MM.1S (cell line): ENCODE measurements at regions not wholly inside any gene's neighbourhood (a gene's known extent, or its start where the extent isn't known, plus 50 kb on each side); places are given as distances from the start of the nearest gene placed in this dataset.

Source experiments
- DNase-seq: peaks from one replicate; pipeline ENCODE4 v3.0.0-alpha.2; 2015
- H2AFZ ChIP-seq: fragments of 300-600 bp; sonication (generic); 2 replicates; pipeline ENCODE4 v1.6.0; 2016; ENCODE audit warnings: antibody characterized with exemption, low read length
- H3F3A ChIP-seq: fragments of 300-600 bp; sonication (generic); 2 replicates; pipeline ENCODE4 v1.6.1; 2016; ENCODE audit warnings: mild to moderate bottlenecking, antibody characterized with exemption, low read length, moderate library complexity, mixed read lengths; ENCODE audit not compliant: insufficient read depth
- H3K27ac ChIP-seq: fragments of 300-600 bp; sonication (generic); 2 replicates; pipeline ENCODE4 v1.5.1; 2016; ENCODE audit warnings: mild to moderate bottlenecking, low read length
- H3K27me3 ChIP-seq: fragments of 300-600 bp; sonication (generic); replicated peaks from 2 replicates; pipeline ENCODE4 v1.6.0; 2016; ENCODE audit warnings: low read length; ENCODE audit not compliant: insufficient read depth
- H3K36me3 ChIP-seq: fragments of 300-600 bp; sonication (generic); replicated peaks from 2 replicates; pipeline ENCODE4 v1.6.1; 2016; ENCODE audit warnings: mild to moderate bottlenecking, low read length, mixed read lengths; ENCODE audit not compliant: insufficient read depth
- H3K4me1 ChIP-seq: fragments of 300-600 bp; sonication (generic); 2 replicates; pipeline ENCODE4 v1.6.1; 2016; ENCODE audit warnings: low read length, mixed read lengths
- H3K4me2 ChIP-seq: fragments of 300-600 bp; sonication (generic); 2 replicates; pipeline ENCODE4 v1.6.0; 2016; ENCODE audit warnings: low read depth, low read length
- H3K4me3 ChIP-seq: fragments of 300-600 bp; sonication (generic); 2 replicates; pipeline ENCODE4 v1.5.1; 2016; ENCODE audit warnings: low read length, mixed read lengths
- H3K79me2 ChIP-seq: fragments of 300-600 bp; sonication (generic); 2 replicates; pipeline ENCODE4 v1.6.1; 2016; ENCODE audit warnings: mixed run types, low read length, mixed read lengths
- H3K9ac ChIP-seq: fragments of 300-600 bp; sonication (generic); 2 replicates; pipeline ENCODE4 v1.6.1; 2016; ENCODE audit warnings: low read length, mixed read lengths
- H3K9me2 ChIP-seq: fragments of 300-600 bp; sonication (generic); replicated peaks from 2 replicates; pipeline ENCODE4 v1.6.1; 2016; ENCODE audit warnings: mild to moderate bottlenecking, low read length, mixed read lengths; ENCODE audit not compliant: insufficient read depth
- H3K9me3 ChIP-seq: fragments of 300-600 bp; sonication (generic); replicated peaks from 2 replicates; pipeline ENCODE4 v1.6.1; 2016; ENCODE audit warnings: mild to moderate bottlenecking, low read length, mixed read lengths; ENCODE audit not compliant: insufficient read depth
- H4K20me1 ChIP-seq: fragments of 300-600 bp; sonication (generic); 2 replicates; pipeline ENCODE4 v1.6.1; 2016; ENCODE audit warnings: mild to moderate bottlenecking, low read length, moderate library complexity, mixed read lengths; ENCODE audit not compliant: insufficient read depth
- CTCF ChIP-seq: fragments of 300-600 bp; sonication (generic); IDR thresholded peaks from 2 replicates; pipeline ENCODE4 v1.5.1; 2016; ENCODE audit warnings: antibody characterized with exemption, low read length, mixed read lengths
- EZH2 ChIP-seq: fragments of 300-600 bp; sonication (generic); optimal IDR thresholded peaks from 2 replicates; pipeline ENCODE3; 2017; ENCODE audit warnings: low read depth, mild to moderate bottlenecking, antibody characterized with exemption, low read length, mixed read lengths
- EZH2phosphoT487 ChIP-seq: fragments of 300-600 bp; sonication (generic); IDR thresholded peaks from 2 replicates; pipeline ENCODE4 v1.6.1; 2018; ENCODE audit warnings: antibody characterized with exemption, low read length

- H3K9me3 ChIP-seq = no peaks in the 10 kb centered on the region
- no peak overlapping the region for H3K9ac ChIP-seq
- no peak overlapping the region for H3K27ac ChIP-seq
- H3K4me2 ChIP-seq = no peak overlapping the region
- H3K4me3 ChIP-seq = no peak overlapping the region
- H3F3A ChIP-seq = no peaks in the 10 kb centered on the region
- TF ChIP-seq EZH2 (no peak), EZH2phosphoT487 (no peak), CTCF (no peak)
- no peaks in the 10 kb centered on the region for H3K9me2 ChIP-seq
- H4K20me1 ChIP-seq = no peaks in the 10 kb centered on the region
- H3K36me3 ChIP-seq = no peaks in the 10 kb centered on the region
- DNase-seq = no peak
- H3K27me3 ChIP-seq = no peaks in the 10 kb centered on the region
- H2AFZ ChIP-seq = no peak overlapping the region
- H3K79me2 ChIP-seq = no peaks in the 10 kb centered on the region
- no peaks in the 10 kb centered on the region for H3K4me1 ChIP-seq
These were observed 249.2 kb upstream of the SETMAR start for GRCh38 chr3:4053975-4054374.

GRCh38 chr3:4060064-4060463 lies 243.1 kb upstream of the SETMAR start:
- Histone ChIP-seq H4K20me1 (no peaks in the 10 kb centered on the region), H3K4me1 (no peaks in the 10 kb centered on the region)

GRCh38 chr3:4060603-4061002 lies 242.6 kb upstream of the SETMAR start:
- no peak for DNase-seq
- Histone ChIP-seq H3K27ac (no peak overlapping the region), H3K9me2 (no peaks in the 10 kb centered on the region), H3K27me3 (no peaks in the 10 kb centered on the region), H3K4me3 (no peak overlapping the region), H4K20me1 (no peaks in the 10 kb centered on the region), H3K36me3 (no peaks in the 10 kb centered on the region), H3F3A (no peaks in the 10 kb centered on the region), H3K9me3 (no peaks in the 10 kb centered on the region), H3K4me1 (no peaks in the 10 kb centered on the region), H3K9ac (no peak overlapping the region), H3K79me2 (no peaks in the 10 kb centered on the region), H2AFZ (no peak overlapping the region), H3K4me2 (no peak overlapping the region)
- no peak for TF ChIP-seq EZH2
- no peak for TF ChIP-seq CTCF

More at GRCh38 chr3:4060064-4060463, 243.1 kb upstream of the SETMAR start:
- DNase-seq = no peak
- H3K9me3 ChIP-seq = no peaks in the 10 kb centered on the region
- H3K27me3 ChIP-seq = no peaks in the 10 kb centered on the region
- TF ChIP-seq CTCF (no peak), EZH2phosphoT487 (no peak), EZH2 (no peak)
- H3K4me2 ChIP-seq = no peak overlapping the region
- H2AFZ ChIP-seq = no peak overlapping the region
- no peak overlapping the region for H3K4me3 ChIP-seq
- no peaks in the 10 kb centered on the region for H3F3A ChIP-seq
- H3K9me2 ChIP-seq = no peaks in the 10 kb centered on the region
- no peak overlapping the region for H3K9ac ChIP-seq
- H3K27ac ChIP-seq = no peak overlapping the region
- no peaks in the 10 kb centered on the region for H3K36me3 ChIP-seq
- no peaks in the 10 kb centered on the region for H3K79me2 ChIP-seq
